PC-9 (cell line): ENCODE measurements at regions not wholly inside any gene's neighbourhood (a gene's known extent, or its start where the extent isn't known, plus 50 kb on each side); places are given as distances from the start of the nearest gene placed in this dataset.

Experiments
- BruUV-seq: library from RNA; stranded (reverse); fragments of 400-500 nt; replicated peaks from 2 replicates; lab custom pipeline; 2021; lab: Mats Ljungman, UMichigan
- CTCF ChIA-PET: fragments of 300-600 bp; sonication (Branson Sonifier 250); formaldehyde crosslinking; loops from one replicate; lab custom pipeline; 2022; ENCODE audit warnings: antibody characterized with exemption; lab: Charles Lee
- POLR2A ChIA-PET: fragments of 300-600 bp; sonication (Branson Sonifier 250); formaldehyde crosslinking; loops from one replicate; lab custom pipeline; 2022; ENCODE audit warnings: antibody characterized with exemption; ENCODE audit not compliant: unreplicated experiment; lab: Charles Lee
- DNase-seq, 2 experiments: peaks; one replicate each; pipeline versions ENCODE4 v3.0.0 to v3.0.0-alpha.2; 2015 to 2022; ENCODE audit warnings: mixed read lengths in 1 of 2
- H2AFZ ChIP-seq: fragments of 200-600 bp; sonication (generic); 2 replicates; pipeline ENCODE4 v1.8.1; 2017; ENCODE audit warnings: antibody characterized with exemption
- H3F3A ChIP-seq: fragments of 200-600 bp; sonication (generic); 2 replicates; pipeline ENCODE4 v1.8.1; 2017; ENCODE audit warnings: antibody characterized with exemption, mild to moderate bottlenecking, low read depth; ENCODE audit not compliant: insufficient read depth
- H3K27ac ChIP-seq: fragments of 200-600 bp; sonication (generic); 2 replicates; pipeline ENCODE4 v1.6.1; 2016; ENCODE audit warnings: mixed run types
- H3K27me3 ChIP-seq: fragments of 200-600 bp; sonication (generic); 2 replicates; pipeline ENCODE4 v1.6.1; 2016; ENCODE audit warnings: low read depth, mixed run types; ENCODE audit not compliant: insufficient read depth
- H3K36me3 ChIP-seq: fragments of 200-600 bp; sonication (generic); 2 replicates; pipeline ENCODE4 v1.6.1; 2016; ENCODE audit warnings: low read depth, mixed run types
- H3K4me1 ChIP-seq: fragments of 200-600 bp; sonication (generic); replicated peaks from 2 replicates; pipeline ENCODE4 v1.6.1; 2016; ENCODE audit warnings: mixed run types; ENCODE audit not compliant: insufficient read depth
- H3K4me2 ChIP-seq: fragments of 200-600 bp; sonication (generic); 2 replicates; pipeline ENCODE4 v1.6.1; 2017; ENCODE audit warnings: mixed run types
- H3K4me3 ChIP-seq: fragments of 200-600 bp; sonication (generic); 2 replicates; pipeline ENCODE4 v1.6.1; 2016; ENCODE audit warnings: mixed run types
- H3K79me2 ChIP-seq: fragments of 200-600 bp; sonication (generic); 2 replicates; pipeline ENCODE4 v1.6.1; 2017; ENCODE audit warnings: low read depth, mixed run types
- H3K9me2 ChIP-seq: fragments of 200-600 bp; sonication (generic); 2 replicates; pipeline ENCODE4 v1.8.1; 2017; ENCODE audit warnings: mild to moderate bottlenecking; ENCODE audit not compliant: insufficient read depth
- H3K9me3 ChIP-seq: fragments of 200-600 bp; sonication (generic); 2 replicates; pipeline ENCODE4 v1.8.1; 2016; ENCODE audit warnings: low read depth; ENCODE audit not compliant: insufficient read depth
- H4K20me1 ChIP-seq: fragments of 200-600 bp; sonication (generic); 2 replicates; pipeline ENCODE4 v1.8.1; 2017; ENCODE audit not compliant: insufficient read depth
- CTCF ChIP-seq: fragments of 200-600 bp; sonication (generic); conservative IDR thresholded peaks from 2 replicates; pipeline ENCODE4 v1.6.1; 2017; ENCODE audit warnings: mixed run types, antibody characterized with exemption, mild to moderate bottlenecking, moderate library complexity
- EZH2 ChIP-seq: fragments of 200-600 bp; sonication (generic); IDR thresholded peaks from 2 replicates; pipeline ENCODE4 v1.8.0; 2017; ENCODE audit warnings: antibody characterized with exemption, low read depth
- intact Hi-C: fragments of 100-400 bp; cut with micrococcal nuclease; formaldehyde crosslinking; loops from one replicate; pipeline ENCODE4 v1.10.0; 2022; ENCODE audit not compliant: unreplicated experiment

DNA sequence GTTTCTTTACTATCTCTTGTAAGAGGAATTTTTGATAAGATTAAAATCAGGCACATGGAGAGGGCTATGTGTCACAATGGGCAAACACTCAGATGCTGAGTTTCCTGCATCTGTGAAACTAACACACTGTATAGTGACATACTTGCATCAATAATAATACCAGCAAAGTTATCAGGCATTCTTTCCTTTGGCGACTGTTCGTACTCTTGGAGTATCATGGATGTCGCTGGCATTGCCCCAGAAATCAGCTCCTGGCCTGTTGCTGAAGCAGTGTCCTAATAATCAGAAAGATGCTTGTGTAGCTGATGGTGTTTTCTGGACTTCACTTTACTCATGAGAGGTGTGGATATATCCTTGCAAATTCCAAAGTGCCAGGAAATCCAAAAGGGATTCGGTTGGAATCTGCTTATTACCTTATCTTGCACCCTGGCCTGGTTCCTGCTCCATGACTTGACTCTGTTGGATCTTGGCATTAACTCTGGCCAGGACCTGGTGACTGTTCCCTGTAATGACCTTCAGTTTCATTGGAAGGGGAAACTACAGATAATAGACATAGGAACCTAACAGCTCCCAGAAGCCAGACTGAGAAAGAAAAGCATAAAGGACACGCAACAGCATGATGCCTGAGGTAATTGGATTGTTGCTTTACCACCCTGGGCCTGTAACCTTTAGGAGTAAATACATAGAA is 762.5 kb upstream of the GRIA3 start:
- Histone ChIP-seq H3F3A (no peaks in the 10 kb centered on the region), H3K27ac (no peak overlapping the region), H3K9me2 (no peaks in the 10 kb centered on the region; the same call in 1 of the 2 replicates), H3K9me3 (no peaks in the 10 kb centered on the region), H4K20me1 (no peaks in the 10 kb centered on the region), H3K27me3 (no peaks in the 10 kb centered on the region), H3K36me3 (no peaks in the 10 kb centered on the region), H3K79me2 (no peaks in the 10 kb centered on the region), H2AFZ (no peak overlapping the region), H3K4me3 (no peak overlapping the region), H3K4me1 (no peaks in the 10 kb centered on the region), H3K4me2 (no peak overlapping the region)
- intact Hi-C loops: no loop called here
- BruUV-seq: no TSS peak
- POLR2A ChIA-PET: no interaction called here
- DNase-seq: no peak
- CTCF ChIA-PET: no interaction called here
- no peak for TF ChIP-seq EZH2
- TF ChIP-seq CTCF: no peak

DNA sequence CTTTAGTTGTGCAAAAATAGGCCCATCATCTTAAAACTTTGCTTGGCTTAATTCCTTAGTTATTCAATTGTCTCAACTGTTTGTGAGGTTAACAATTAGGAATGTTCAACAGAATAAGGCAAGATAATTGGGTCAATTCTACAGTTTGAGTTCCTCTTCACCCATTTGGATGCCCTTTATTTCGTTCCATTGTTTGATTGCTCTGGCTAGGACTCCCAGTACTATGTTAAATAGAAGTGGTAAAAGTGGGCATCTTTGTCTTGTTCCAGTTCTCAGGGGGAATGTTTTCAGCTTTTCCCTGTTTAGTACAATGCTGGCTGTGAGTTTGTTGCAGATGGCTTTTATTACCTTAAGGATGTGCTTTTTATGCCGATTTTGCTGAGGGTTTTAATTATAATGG is 761.5 kb upstream of the GRIA3 start:
- intact Hi-C loops: no loop called here
- no peak overlapping the region for H3K27ac ChIP-seq
- DNase-seq: no peak
- no peak for TF ChIP-seq CTCF
- no peak for TF ChIP-seq EZH2
- no peaks in the 10 kb centered on the region for H3F3A ChIP-seq
- no peaks in the 10 kb centered on the region for H3K36me3 ChIP-seq
- no peaks in the 10 kb centered on the region for H3K9me3 ChIP-seq
- H3K79me2 ChIP-seq: no peaks in the 10 kb centered on the region
- no peak overlapping the region for H3K4me3 ChIP-seq
- H3K27me3 ChIP-seq: no peaks in the 10 kb centered on the region
- no peak overlapping the region for H2AFZ ChIP-seq
- no TSS peak for BruUV-seq
- no peaks in the 10 kb centered on the region; the same call in 1 of the 2 replicates for H3K9me2 ChIP-seq
- POLR2A ChIA-PET: no interaction called here
- H3K4me1 ChIP-seq: no peaks in the 10 kb centered on the region
- no peaks in the 10 kb centered on the region for H4K20me1 ChIP-seq
- CTCF ChIA-PET: no interaction called here
- H3K4me2 ChIP-seq: no peak overlapping the region

GRCh38 chrX:122434942-122435341 is 749.1 kb upstream of the GRIA3 start:
- ChIA-PET POLR2A (no interaction called here), CTCF (no interaction called here)
- TF ChIP-seq CTCF (no peak), EZH2 (no peak)
- intact Hi-C loops: no loop called here
- H3K4me3 ChIP-seq: no peak overlapping the region
- no peak for DNase-seq
- no peak overlapping the region for H2AFZ ChIP-seq
- H3K9me3 ChIP-seq: no peaks in the 10 kb centered on the region
- H3K9me2 ChIP-seq: no peaks in the 10 kb centered on the region; the same call in 1 of the 2 replicates
- H3K4me1 ChIP-seq: no peaks in the 10 kb centered on the region
- H3K4me2 ChIP-seq: no peak overlapping the region
- no peak overlapping the region for H3K27ac ChIP-seq
- H3K79me2 ChIP-seq: no peaks in the 10 kb centered on the region
- no peaks in the 10 kb centered on the region for H4K20me1 ChIP-seq
- no peaks in the 10 kb centered on the region for H3K36me3 ChIP-seq
- H3K27me3 ChIP-seq: no peaks in the 10 kb centered on the region
- no TSS peak for BruUV-seq
- H3F3A ChIP-seq: no peaks in the 10 kb centered on the region
